SK-N-DZ (cell line): ENCODE measurements at regions not wholly inside any gene's neighbourhood (a gene's known extent, or its start where the extent isn't known, plus 50 kb on each side); places are given as distances from the start of the nearest gene placed in this dataset.
A peak's percentile ranks its signal among the peaks of the same experiment; 100 is the strongest.
"Not testable (repeated sequence)": the region's sequence is repeated elsewhere in the genome, so short reads cannot be mapped to it uniquely, and the experiment has no call there.

Source experiments
- DNase-seq: peaks from one replicate; pipeline ENCODE4 v3.0.0-alpha.2; 2015; ENCODE audit warnings: low spot score

DNA sequence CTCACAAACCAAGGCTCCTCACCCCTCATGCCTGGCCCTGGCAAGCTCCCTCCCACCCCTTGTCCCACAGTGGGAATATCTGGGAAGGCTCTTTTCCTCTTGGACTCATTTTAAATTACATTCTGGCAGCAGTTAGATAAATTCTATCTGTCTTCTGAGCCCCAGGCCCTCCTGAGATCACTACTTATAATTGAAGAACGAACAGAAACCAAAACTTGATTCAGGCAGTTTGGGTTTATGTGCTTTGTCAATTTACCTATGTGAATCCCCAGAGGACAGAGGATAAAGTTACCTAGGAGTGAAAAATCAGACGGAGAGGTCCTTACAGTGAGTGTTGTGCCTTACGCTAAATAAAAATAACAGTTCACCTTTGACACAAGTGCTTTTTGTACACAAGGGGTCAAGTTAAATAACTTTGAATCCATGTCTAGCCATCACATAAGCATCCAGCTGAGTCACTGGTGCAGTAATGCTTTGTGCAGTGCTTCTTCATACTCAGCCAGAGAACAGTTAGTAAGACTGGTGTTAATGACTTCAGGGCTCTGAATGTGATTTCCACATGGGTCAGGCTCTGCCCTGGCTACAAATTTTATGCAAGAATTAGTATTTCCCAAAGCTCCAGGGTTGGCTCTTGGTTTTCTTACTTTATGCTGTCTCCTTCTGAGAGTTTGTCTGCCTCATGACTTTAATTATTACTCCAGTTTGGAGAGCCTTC lies 329.3 kb downstream of the INSIG2 start:
- DNase-seq, result no peak

DNA sequence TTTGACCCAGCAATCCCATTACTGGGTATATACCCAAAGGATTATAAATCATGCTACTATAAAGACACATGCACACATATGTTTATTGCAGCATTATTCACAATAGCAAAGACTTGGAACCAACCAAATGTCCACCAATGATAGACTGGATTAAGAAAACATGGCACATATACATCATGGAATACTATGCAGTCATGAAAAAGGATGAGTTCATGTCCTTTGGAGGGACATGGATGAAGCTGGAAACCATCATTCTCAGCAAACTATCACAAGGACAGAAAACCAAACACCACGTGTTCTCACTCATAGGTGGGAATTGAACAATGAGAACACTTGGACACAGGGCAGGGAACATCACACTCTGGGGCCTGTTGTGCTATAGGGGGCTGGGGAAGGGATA lies 326.9 kb downstream of the INSIG2 start:
- not testable (repeated sequence) for DNase-seq

DNA sequence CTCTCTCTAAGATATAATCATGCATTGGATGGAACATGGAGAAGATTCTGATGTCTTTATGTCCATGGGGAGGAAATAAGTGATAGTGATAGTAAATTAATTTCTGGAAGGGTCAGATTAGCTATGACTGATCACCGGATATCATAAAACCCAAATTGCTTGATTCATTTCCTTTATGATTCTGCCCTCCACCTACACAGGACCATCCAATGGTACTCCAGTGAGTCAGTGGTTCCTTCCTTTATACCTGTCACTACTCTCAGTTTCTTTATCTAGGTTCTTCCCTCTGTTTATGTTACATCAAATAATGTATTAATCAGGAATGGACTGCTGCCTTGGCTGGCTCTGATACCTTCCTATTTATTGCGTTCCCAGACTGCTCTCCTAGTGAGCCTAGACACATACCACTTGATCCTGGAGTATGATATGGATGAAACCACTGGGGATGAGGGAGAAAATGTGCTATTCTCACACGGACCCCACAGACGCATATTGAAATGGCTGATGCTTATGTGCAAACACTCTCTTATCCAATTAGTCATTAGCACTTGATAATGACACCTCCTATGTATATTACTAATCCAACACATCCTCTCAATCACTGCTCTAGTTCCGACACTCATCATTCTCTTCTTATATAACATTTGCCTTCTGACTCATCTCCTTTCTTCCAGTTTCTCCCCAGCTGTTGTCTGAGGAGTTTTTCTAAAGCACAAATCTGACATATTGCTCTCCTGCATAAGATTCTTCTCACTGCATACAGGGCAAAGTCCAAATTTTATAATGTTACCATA lies 315.6 kb downstream of the INSIG2 start:
- DNase-seq, result no peak

DNA sequence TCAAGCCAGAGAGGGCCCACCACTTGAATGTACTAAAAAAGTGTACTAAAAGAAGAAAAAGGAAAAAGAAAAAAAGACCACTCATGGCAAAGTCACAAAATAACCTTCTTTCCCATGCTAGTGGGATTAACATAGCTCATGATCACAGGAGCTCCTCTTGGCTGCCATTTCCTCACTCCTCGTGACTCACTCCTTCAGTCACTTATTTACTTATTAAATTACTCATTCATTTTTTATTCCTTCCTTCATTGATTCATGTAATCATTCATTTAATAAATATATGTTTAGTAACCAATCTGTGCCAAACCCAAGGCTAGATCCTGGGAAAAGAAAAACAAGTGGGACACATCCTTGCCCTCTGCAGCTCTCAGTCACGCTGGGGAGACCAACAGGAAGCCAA lies 300.5 kb downstream of the INSIG2 start:
- no peak for DNase-seq

DNA sequence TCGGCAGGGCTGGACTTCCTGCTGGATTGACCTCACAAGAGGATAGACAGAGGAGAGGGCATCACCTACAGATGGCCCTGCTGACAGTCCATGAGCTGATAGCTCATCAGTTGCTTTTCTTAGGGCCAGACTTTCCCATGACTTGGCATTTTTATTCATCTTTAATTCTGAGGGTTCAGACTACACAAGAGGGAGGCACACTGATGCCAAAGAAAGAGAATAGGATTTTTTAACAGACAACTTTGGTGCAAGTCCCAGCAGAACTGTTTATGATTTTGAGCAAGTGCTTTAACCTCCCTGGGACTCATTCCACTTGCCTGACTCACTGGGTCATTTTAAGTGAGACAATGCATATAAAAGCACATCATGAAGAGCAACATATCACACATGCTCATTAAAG lies 299.2 kb downstream of the INSIG2 start:
- DNase-seq, result no peak

DNA sequence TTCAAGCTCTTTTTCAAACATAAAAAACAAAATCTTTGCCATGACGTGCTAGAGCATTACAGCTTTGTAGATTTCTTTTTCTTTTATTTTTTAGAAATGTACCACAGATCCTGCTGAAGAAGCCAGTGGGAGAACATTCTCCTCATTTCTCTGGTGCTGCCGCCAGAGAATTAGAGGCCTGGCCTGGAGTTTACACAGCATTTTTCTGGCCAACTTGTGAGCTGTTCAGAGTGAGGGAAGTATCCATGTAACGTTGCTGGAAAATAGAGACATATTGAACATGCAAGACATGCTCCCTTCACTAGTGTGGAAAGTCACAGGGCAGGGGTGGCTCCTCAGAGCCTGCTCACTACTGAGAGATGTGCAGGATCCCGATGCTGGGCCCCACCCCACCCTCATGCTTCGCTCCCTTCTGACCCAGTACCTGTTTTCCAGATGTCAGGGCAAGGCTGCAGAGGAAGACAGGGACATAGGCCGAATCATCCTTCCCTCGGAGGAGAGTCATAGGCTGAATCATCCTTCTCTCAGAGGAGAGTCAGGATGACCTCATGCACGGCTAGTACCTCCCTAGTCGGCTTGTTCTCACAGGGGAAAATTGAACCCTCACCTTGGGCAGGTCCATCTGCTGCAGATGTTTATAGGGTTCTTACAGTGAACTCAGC lies 298.5 kb downstream of the INSIG2 start:
- no peak for DNase-seq

DNA sequence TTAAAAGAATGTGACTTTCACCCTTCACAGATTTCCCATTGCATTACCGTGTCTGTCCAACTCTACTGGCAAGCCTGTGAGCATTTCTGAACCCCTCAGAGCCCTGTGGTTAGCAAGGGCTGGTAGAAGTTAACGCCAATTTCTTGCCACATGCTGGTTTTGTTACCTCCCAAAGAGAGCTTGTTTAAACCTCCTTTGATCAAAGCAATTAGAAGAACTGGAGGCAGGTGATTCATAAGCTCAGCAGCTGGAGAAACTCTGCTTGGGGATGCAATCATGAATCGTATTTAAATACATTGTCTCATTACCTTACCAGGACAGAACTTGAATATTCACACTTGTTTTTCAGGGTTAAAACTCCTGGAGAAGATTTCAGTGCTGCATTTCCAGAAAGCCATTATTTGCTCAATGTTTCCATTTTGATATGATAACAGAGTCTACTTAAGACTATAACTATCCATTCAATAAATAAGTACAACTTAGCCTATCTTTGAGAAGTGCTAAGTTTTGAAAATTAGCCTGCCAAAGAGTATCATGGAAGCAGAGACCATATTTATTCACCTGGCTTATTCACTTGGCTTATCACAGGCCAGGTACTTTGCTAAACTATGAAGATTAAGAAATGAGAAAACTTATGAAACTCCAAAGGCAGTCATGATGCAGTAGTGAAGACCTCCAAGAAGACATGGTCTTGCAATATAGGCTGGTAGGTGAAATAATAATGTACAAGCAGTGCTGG lies 292.8 kb downstream of the INSIG2 start:
- DNase-seq, result no peak

DNA sequence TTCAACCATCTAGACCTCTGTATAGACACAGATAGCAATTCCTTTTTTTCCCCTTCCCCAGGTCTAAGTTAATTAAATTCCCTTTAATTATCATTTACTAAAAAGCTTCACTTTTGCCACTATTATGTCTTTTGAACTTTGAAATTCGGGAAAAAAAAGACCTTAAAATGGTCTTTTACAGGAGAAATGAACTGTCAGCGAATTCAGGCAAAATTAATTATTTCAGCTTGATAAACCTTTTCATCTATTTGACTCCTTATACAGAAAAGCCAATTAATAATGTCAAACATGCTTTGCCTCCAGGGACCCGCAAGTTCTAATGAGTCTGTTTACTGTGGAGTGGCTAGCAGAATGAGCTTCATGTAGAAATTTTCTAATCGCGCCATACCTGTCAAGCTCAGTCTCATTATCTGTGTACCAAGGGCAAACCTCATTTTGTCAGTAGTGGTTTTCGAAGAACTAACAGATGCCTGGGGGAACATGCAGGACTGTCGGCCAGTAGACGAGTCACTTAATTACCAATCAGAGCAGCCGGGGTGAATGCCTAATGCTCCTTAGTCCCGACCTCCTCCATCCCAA lies 287.7 kb downstream of the INSIG2 start:
- DNase-seq, result no peak

DNA sequence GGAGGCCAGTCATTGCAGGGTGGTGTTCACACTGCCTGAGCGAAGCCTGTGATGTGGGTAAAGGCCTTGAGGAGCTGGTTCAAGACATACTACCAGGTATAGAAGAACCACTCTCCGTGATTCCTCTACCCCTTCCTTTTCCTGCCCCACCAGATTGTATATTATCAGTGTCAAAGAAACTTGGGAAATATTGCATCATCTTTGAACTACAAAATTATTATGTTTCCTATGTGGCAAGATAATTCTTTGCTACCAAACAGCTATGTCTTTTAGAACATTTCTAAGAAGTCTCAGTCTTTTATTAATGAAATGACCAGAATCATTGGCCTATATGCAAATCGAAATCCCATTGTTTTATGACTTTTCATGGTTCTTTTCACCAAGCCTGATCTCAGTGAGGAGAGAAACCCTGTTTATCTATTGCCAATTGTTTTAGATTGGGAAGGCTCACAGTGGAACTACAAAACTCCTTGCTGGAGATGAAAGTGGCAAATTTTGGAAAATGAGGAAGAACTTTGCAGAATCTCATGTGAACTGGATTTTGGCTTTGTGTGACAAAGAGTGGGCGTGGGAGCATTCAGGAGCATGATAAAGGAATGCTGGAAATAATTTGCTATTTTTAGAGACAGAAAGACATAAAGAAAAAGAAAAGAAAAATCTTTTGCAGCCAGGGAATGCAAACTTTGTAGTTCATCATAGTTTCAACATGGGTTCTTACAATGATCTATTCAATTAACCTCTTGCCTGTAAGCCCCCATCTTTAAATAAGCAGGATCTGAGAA lies 286.9 kb downstream of the INSIG2 start:
- no peak for DNase-seq

DNA sequence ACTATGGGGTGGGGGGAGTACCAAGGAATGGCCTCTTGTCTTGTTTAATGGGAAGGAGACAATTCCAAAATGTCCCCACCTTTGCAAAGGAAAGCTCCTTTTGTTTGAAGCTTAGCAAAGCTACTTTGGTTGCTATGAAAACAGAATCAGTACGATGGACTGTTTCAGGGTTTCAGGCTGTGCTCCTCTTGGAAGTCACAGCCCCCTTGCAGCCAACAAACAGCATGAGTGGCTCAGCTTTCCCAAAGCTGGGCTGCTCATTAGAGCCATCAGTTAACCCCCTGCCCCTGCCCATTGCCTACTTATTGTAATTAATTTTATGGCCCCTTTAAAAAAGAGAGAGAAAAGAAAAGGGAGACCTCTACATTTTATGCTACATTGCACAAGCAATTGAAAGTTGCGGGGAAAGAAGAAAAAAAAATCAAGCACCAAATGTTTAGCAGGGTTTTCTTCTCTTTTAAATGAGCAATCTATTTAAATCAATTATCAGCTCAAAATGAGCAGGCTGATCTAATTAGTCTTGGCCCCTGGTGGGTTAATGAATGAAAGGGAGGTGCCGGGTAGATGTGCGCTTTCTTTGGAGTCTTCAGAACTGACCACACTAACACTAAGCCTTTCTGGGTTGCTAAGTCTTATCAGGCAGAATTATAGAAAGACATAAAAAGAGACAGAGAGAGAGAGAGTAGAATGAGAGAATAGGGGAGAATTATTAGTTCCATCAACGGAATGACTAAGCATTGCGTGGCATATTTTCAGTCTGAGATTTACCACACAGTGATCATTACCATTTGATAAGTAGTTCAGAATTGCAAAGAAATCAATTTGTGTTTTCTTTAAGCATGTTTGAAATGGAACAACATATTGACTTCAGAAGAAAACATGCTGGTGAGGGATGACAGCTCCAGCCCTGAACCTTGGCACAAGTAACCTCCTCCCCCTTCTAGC lies 284.9 kb downstream of the INSIG2 start:
- no peak for DNase-seq

DNA sequence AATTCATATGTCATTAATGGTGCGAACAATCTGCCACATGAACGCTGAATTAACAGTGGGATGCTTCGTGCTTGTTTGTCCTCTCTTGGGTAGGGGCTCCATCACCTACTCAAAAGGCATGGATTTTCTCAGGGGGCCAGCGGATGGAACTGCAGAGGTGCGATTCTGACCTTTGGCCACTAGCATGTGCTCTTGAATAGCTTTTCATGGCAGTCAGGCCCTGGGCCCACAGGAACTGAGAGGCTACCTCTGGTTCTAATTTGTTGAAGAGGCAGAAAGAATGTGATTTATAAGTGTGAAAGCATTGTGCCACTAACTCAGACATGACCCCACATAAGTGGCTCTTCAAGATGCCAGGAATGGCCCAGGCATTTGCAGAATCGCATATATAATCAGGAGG lies 283.2 kb downstream of the INSIG2 start:
- DNase-seq, result peak; percentile 4

DNA sequence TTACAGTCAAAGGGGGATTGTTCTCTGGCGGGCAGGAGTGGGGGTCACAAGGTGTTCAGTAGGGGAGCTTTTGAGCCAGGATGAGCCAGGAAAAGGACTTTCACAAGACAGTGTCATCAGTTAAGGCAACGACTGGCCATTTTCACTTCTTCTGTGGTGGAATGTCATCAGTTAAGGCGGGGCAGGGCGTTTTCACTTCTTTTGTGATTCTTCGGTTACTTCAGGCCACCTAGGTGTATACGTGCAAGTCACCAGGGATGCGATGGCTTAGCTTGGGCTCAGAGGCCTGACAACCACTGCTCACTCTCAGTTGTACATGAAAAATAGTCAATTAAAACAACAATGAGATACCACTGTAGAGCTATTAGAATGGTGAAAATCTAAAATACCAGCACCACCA lies 281.2 kb downstream of the INSIG2 start:
- not testable (repeated sequence) for DNase-seq

DNA sequence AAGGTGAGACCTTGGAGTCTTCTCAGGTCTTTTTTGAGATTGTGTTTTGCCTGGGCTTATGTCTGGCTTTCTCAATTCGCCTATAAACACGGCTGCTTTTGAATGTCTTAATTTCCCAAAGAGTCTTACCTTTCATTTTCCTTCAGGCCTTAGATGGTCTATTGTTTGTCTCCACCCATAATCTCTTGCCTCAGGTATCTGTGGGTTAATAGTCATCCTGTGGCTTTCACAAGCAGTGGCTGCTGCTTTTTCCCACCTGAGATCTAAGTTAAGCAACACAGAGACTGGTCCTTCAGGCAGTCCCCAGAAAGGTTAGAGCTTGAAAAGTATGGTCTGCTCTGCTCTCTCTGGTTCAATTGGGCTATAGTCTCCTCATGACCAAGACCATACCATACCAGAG lies 275.3 kb downstream of the INSIG2 start:
- no peak for DNase-seq

DNA sequence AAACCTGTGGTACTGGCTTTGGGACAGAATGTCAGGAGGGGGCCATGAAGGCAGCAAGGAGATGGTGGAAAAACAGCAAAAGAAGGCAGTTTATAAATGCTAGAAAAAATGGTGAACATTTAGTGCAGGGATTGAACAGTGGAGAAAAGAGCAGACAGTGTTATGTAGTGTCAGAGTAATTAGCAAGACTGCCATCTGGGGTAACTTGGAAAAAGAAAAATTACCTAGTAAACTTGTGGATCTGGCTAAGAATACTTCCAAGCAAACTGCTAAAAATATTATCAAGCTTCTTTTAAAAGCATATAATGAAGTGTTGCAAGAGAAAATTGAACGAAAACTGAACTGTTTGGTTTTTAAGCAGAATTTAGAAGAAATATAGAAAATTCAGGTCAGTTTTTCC lies 267.8 kb downstream of the INSIG2 start:
- DNase-seq, result no peak

DNA sequence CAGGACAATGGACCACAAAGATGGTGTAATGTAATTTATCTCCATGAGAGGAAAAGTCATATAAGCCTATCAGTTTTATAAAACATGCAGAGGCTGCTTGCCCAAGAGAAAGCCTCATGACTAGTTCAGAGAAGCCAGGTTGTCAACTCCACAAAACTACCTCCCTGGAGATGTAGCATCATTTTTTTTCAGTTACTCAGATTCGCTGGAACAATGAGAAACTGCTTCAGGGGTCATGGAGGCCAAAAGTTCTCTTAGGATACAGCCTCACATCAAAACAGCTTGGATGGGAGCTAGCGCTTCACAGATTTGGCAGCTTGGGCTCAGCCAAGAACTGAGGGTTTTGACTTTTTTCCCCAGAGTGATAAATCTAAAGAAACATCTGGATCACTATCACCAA lies 263.5 kb downstream of the INSIG2 start:
- DNase-seq, result no peak

DNA sequence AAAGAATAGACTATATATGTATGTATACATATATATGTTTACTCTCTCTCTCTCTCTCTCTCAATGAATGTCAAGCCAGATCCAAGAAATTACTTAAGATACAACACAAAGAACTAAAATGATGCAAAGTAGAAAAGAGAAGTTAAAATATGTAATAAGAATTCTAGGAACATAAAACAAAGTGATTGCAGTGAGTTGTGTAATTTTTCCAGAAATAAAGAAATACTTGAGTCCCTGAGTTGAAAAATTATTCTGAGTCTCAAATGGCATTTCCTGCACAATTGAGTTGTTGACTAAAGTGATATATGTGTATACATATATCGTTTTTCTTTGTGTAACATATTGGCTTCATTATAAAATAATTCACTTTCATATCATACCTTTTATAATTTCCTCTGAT lies 262.4 kb downstream of the INSIG2 start:
- no peak for DNase-seq

DNA sequence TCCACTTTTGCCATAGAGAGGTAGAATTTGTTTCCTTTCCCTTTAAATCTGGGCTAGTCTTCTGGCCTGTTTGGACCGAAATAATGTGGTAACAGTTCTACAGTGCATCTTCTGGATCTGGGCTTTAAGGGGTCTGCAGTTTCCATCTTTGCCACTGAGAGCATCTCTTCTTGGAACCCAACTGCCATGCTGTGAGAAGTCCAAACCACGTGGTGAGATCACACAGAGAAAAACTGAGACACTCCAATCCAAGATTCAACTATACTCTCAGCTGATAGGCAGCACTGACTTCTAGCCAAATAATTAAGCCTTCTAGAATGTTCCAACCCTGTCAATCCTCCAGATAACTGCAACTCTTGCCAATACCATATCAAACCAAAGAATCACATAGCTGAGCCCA lies 261.1 kb downstream of the INSIG2 start:
- no peak for DNase-seq

DNA sequence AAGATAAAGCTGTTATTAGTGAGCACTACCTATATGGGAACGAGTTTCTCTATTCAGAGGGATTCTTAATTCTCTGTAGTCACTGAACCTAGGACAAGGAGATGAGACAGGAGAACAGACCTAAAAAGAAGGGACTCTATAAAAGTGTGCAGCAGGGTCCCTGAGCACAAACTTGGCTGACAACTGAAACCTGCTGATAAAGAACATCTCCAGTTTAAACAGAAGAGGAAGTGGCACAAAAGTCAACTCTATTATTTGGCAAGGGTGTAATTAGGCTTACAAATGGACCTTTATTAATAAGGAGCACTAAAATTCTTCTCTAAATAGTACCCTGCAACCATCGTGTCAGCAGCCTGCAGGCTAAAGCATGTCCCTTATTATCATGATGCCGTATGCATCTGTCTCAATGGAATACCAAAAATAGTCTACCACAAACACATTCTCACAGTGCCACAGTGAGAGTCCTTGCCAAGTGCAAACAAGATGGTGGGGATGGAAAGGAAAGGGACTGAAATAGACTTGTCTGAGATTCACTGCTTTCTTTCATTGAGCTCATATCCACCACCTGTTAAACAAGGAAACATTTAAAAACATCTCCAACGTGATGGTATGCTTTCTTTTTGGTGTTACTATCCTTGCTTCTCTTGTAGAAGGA lies 260.2 kb downstream of the INSIG2 start:
- no peak for DNase-seq

DNA sequence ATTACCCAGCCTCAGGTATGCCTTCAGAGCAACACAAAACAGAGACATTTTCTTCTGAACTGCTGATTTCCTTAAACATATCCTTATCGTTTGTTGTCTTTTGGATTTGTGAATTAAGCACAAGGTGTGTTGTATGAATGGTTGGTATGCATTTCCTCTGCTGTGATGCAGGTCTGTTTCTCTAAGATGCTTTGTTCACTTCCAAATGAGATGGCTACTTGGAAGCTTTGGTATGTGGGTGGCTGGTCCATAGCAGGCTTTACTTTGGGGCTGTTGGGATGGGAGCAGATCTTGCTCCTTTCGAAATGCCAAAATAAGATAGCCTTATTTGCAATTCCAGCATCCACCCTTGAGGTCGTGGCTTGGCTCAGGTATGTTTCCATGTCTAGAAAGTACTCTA lies 257.2 kb downstream of the INSIG2 start:
- no peak for DNase-seq
